Transverse colon (tissue), 4 donors: ENCODE measurements at regions not wholly inside any gene's neighbourhood (a gene's known extent, or its start where the extent isn't known, plus 50 kb on each side); places are given as distances from the start of the nearest gene placed in this dataset.

Experiments
- CTCF ChIP-seq, 5 experiments: fragments of 200-600 bp in 3 of 5; fragments of 450-650 bp in 2 of 5; sonication (generic) in 3 of 5; IDR thresholded peaks; 1 replicate in 2 of 5; 2 replicates in 3 of 5; pipeline ENCODE4 v1.5.1; 2016 to 2017; ENCODE audit warnings: antibody characterized with exemption in 5 of 5, inconsistent platforms in 3 of 5, mild to moderate bottlenecking in 2 of 5, moderate library complexity in 1 of 5
- EP300 ChIP-seq: sonication (generic); formaldehyde crosslinking; IDR thresholded peaks from one replicate; pipeline ENCODE4 v1.6.1; 2017; ENCODE audit warnings: antibody characterized with exemption, low read depth
- POLR2A ChIP-seq: fragments of 450-650 bp; IDR thresholded peaks from one replicate; pipeline ENCODE4 v1.6.1; 2016; ENCODE audit warnings: antibody characterized with exemption, mild to moderate bottlenecking, moderate library complexity
- POLR2AphosphoS5 ChIP-seq, 3 donors: sonication (generic); formaldehyde crosslinking; IDR thresholded peaks; one replicate each; pipeline ENCODE4 v1.6.1; 2016; ENCODE audit warnings: antibody characterized with exemption in 3 of 3

DNA sequence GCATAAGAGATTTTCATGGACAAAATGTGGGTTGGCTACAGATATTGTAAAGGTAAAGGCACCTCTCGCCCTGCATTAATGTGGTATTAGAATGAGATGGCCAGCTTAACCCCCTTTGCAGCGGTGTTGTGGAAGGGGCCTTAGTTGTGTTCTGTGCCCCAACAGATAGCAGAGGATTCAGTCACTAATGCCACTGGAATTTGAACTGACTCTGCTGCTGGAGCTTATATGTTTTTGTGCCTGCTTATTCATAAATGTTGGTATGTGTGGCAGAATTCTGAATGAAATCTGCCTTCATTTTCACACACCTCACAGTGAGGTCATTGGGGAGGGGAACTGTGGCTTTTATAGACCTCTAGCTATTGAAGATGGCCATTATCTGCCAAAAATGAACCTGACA, 90.7 kb upstream of the ITGA6 start:
- TF ChIP-seq CTCF (IDR thresholded peaks at IDR 0.05) (no peak), POLR2A (no peak), POLR2AphosphoS5 (IDR thresholded peaks at IDR 0.05) (no peak), EP300 (no peak)
